ENCODE measurements at regions not wholly inside any gene's neighbourhood (a gene's known extent, or its start where the extent isn't known, plus 50 kb on each side); places are given as distances from the start of the nearest gene placed in this dataset.
A peak's percentile ranks its signal among the peaks of the same experiment; 100 is the strongest.
"Not testable (repeated sequence)": the region's sequence is repeated elsewhere in the genome, so short reads cannot be mapped to it uniquely, and the experiment has no call there.

DNA sequence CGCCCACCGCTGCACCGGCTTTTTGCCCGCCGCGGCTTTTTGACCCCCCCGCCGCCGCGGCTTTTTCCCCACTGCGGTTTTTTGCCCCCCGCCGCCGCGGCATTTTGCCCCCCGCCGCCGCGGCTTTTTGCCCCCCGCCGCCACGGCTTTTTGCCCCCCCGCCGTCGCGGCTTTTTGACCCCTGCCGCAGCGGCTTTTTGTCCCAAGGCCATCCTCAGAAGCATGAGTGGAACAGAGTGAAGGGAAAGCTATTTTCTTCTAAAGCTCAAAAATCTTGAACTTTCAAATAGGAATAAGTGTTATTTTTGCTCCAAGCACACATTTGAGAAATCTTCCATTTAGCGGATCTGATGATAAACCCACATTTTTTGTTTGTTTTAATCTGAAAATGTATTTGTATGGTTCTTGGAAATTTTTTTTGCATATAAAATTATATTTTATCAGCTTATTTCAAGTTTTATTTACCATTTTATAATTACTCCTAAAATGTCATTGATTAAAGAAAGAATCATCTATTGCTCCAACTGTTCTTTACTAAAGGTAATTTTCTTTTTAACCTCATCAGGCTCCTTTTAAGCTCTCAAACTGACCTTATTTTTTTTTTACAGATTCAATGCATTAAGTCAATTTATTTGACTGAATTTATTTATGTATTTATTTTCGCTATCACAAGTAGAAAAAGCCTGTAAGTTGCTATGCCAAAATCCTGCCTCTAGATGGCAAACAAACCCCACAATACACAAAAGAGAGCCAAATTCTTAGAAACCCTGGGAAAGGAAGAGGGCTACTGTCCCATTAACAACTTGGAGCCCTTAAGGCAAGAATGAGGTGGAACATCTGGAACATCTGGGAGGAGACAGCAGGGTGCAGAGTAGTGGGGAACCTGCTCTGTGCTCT, 460.3 kb downstream of the ZNF33B start:
- TF ChIP-seq, protein P1, sequence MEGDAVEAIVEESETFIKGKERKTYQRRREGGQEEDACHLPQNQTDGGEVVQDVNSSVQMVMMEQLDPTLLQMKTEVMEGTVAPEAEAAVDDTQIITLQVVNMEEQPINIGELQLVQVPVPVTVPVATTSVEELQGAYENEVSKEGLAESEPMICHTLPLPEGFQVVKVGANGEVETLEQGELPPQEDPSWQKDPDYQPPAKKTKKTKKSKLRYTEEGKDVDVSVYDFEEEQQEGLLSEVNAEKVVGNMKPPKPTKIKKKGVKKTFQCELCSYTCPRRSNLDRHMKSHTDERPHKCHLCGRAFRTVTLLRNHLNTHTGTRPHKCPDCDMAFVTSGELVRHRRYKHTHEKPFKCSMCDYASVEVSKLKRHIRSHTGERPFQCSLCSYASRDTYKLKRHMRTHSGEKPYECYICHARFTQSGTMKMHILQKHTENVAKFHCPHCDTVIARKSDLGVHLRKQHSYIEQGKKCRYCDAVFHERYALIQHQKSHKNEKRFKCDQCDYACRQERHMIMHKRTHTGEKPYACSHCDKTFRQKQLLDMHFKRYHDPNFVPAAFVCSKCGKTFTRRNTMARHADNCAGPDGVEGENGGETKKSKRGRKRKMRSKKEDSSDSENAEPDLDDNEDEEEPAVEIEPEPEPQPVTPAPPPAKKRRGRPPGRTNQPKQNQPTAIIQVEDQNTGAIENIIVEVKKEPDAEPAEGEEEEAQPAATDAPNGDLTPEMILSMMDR (IDR thresholded peaks at IDR 0.05 in 8 of 11, conservative IDR thresholded peaks at IDR 0.05 in 3 of 11) = peak in 8 of 11 experiments; percentile 22 to 57 (median 42)
- not testable (repeated sequence) for TF ChIP-seq POLR2AphosphoS5, POLR2A (IDR thresholded peaks at IDR 0.05)
